ENCODE measurements at regions not wholly inside any gene's neighbourhood (a gene's known extent, or its start where the extent isn't known, plus 50 kb on each side); places are given as distances from the start of the nearest gene placed in this dataset.
"Not testable (repeated sequence)": the region's sequence is repeated elsewhere in the genome, so short reads cannot be mapped to it uniquely, and the experiment has no call there.

- not testable (repeated sequence) for H3K27me3 ChIP-seq (ENCODE audit: control insufficient read depth in 2 of 2, insufficient read depth in 1 of 2, low read length in 1 of 2); H3K36me3 ChIP-seq (ENCODE audit: control insufficient read depth in 2 of 2, insufficient read depth in 2 of 2, low read length in 1 of 2)
- WGBS: no CpG with 5 or more reads among the region's 14 CpGs
These were observed 4487.2 kb upstream of the TPTE start for GRCh38 chr21:6034124-6034678.

GRCh38 chr21:6034820-6035473, 4486.4 kb upstream of the TPTE start:
- DNase-seq (ENCODE audit: low read depth in 6 of 9, low spot score in 9 of 9): not testable (repeated sequence)

More at GRCh38 chr21:6034124-6034678, 4487.2 kb upstream of the TPTE start:
- not testable (repeated sequence) for H3K4me3 ChIP-seq (ENCODE audit: low read length in 2 of 2); H3K4me1 ChIP-seq (ENCODE audit: control insufficient read depth in 2 of 2, insufficient read depth in 2 of 2, low read length in 2 of 2); H3K9me3 ChIP-seq (ENCODE audit: control insufficient read depth in 2 of 2, insufficient read depth in 1 of 2, low read length in 1 of 2); H3K27ac ChIP-seq (ENCODE audit: low read depth in 1 of 2, low read length in 1 of 2); DNase-seq (ENCODE audit: low read depth in 6 of 9, low spot score in 9 of 9)

GRCh38 chr21:6035474-6036155, 4485.8 kb upstream of the TPTE start:
- H3K9me3 ChIP-seq (ENCODE audit: control insufficient read depth in 2 of 2, insufficient read depth in 1 of 2, low read length in 1 of 2); H3K4me3 ChIP-seq (ENCODE audit: low read length in 2 of 2): not testable (repeated sequence)
- WGBS: no CpG with 5 or more reads among the region's 22 CpGs

More at GRCh38 chr21:6034820-6035473, 4486.4 kb upstream of the TPTE start:
- not testable (repeated sequence) for H3K4me3 ChIP-seq (ENCODE audit: low read length in 2 of 2); H3K9me3 ChIP-seq (ENCODE audit: control insufficient read depth in 2 of 2, insufficient read depth in 1 of 2, low read length in 1 of 2); H3K4me1 ChIP-seq (ENCODE audit: control insufficient read depth in 2 of 2, insufficient read depth in 2 of 2, low read length in 2 of 2); H3K27ac ChIP-seq (ENCODE audit: low read depth in 1 of 2, low read length in 1 of 2); H3K27me3 ChIP-seq (ENCODE audit: control insufficient read depth in 2 of 2, insufficient read depth in 1 of 2, low read length in 1 of 2); H3K36me3 ChIP-seq (ENCODE audit: control insufficient read depth in 2 of 2, insufficient read depth in 2 of 2, low read length in 1 of 2)
- no CpG with 5 or more reads among the region's 15 CpGs for WGBS

GRCh38 chr21:6039224-6039623, 4482.2 kb upstream of the TPTE start:
- not testable (repeated sequence) for DNase-seq (ENCODE audit: low read depth in 6 of 9, low spot score in 9 of 9); H3K27me3 ChIP-seq (ENCODE audit: control insufficient read depth in 2 of 2, insufficient read depth in 1 of 2, low read length in 1 of 2); H3K36me3 ChIP-seq (ENCODE audit: control insufficient read depth in 2 of 2, insufficient read depth in 2 of 2, low read length in 1 of 2); H3K4me3 ChIP-seq (ENCODE audit: low read length in 2 of 2); H3K9me3 ChIP-seq (ENCODE audit: control insufficient read depth in 2 of 2, insufficient read depth in 1 of 2, low read length in 1 of 2); H3K4me1 ChIP-seq (ENCODE audit: control insufficient read depth in 2 of 2, insufficient read depth in 2 of 2, low read length in 2 of 2); H3K27ac ChIP-seq (ENCODE audit: low read depth in 1 of 2, low read length in 1 of 2)
- 100% methylated on average over 1 of the region's 8 CpGs for WGBS

More at GRCh38 chr21:6035474-6036155, 4485.8 kb upstream of the TPTE start:
- H3K4me1 ChIP-seq (ENCODE audit: control insufficient read depth in 2 of 2, insufficient read depth in 2 of 2, low read length in 2 of 2); H3K36me3 ChIP-seq (ENCODE audit: control insufficient read depth in 2 of 2, insufficient read depth in 2 of 2, low read length in 1 of 2); DNase-seq (ENCODE audit: low read depth in 6 of 9, low spot score in 9 of 9); H3K27ac ChIP-seq (ENCODE audit: low read depth in 1 of 2, low read length in 1 of 2); H3K27me3 ChIP-seq (ENCODE audit: control insufficient read depth in 2 of 2, insufficient read depth in 1 of 2, low read length in 1 of 2): not testable (repeated sequence)

- H3K9me3 ChIP-seq (ENCODE audit: control insufficient read depth in 2 of 2, insufficient read depth in 1 of 2, low read length in 1 of 2); H3K4me1 ChIP-seq (ENCODE audit: control insufficient read depth in 2 of 2, insufficient read depth in 2 of 2, low read length in 2 of 2); H3K27ac ChIP-seq (ENCODE audit: low read depth in 1 of 2, low read length in 1 of 2); H3K36me3 ChIP-seq (ENCODE audit: control insufficient read depth in 2 of 2, insufficient read depth in 2 of 2, low read length in 1 of 2); H3K4me3 ChIP-seq (ENCODE audit: low read length in 2 of 2); H3K27me3 ChIP-seq (ENCODE audit: control insufficient read depth in 2 of 2, insufficient read depth in 1 of 2, low read length in 1 of 2); DNase-seq (ENCODE audit: low read depth in 6 of 9, low spot score in 9 of 9): not testable (repeated sequence)
- WGBS: no CpG with 5 or more reads among the region's 7 CpGs
These were observed 4481.3 kb upstream of the TPTE start for GRCh38 chr21:6040095-6040494.

- 57% methylated on average over 5 of the region's 21 CpGs for WGBS
- H3K27me3 ChIP-seq (ENCODE audit: control insufficient read depth in 2 of 2, insufficient read depth in 1 of 2, low read length in 1 of 2); H3K27ac ChIP-seq (ENCODE audit: low read depth in 1 of 2, low read length in 1 of 2); H3K9me3 ChIP-seq (ENCODE audit: control insufficient read depth in 2 of 2, insufficient read depth in 1 of 2, low read length in 1 of 2); H3K36me3 ChIP-seq (ENCODE audit: control insufficient read depth in 2 of 2, insufficient read depth in 2 of 2, low read length in 1 of 2); H3K4me1 ChIP-seq (ENCODE audit: control insufficient read depth in 2 of 2, insufficient read depth in 2 of 2, low read length in 2 of 2); H3K4me3 ChIP-seq (ENCODE audit: low read length in 2 of 2); DNase-seq (ENCODE audit: low read depth in 6 of 9, low spot score in 9 of 9): not testable (repeated sequence)
These were observed 4477.7 kb upstream of the TPTE start for GRCh38 chr21:6043430-6044275.

- H3K9me3 ChIP-seq (ENCODE audit: control insufficient read depth in 2 of 2, insufficient read depth in 1 of 2, low read length in 1 of 2); H3K4me3 ChIP-seq (ENCODE audit: low read length in 2 of 2); H3K4me1 ChIP-seq (ENCODE audit: control insufficient read depth in 2 of 2, insufficient read depth in 2 of 2, low read length in 2 of 2); H3K27ac ChIP-seq (ENCODE audit: low read depth in 1 of 2, low read length in 1 of 2); DNase-seq (ENCODE audit: low read depth in 6 of 9, low spot score in 9 of 9); H3K27me3 ChIP-seq (ENCODE audit: control insufficient read depth in 2 of 2, insufficient read depth in 1 of 2, low read length in 1 of 2); H3K36me3 ChIP-seq (ENCODE audit: control insufficient read depth in 2 of 2, insufficient read depth in 2 of 2, low read length in 1 of 2): not testable (repeated sequence)
- WGBS: 100% methylated on average over 1 of the region's 13 CpGs
These were observed 4476.7 kb upstream of the TPTE start for GRCh38 chr21:6044695-6045094.

GRCh38 chr21:6049930-6050329, 4471.5 kb upstream of the TPTE start:
- not testable (repeated sequence) for H3K27ac ChIP-seq (ENCODE audit: low read depth in 1 of 2, low read length in 1 of 2); H3K4me3 ChIP-seq (ENCODE audit: low read length in 2 of 2); DNase-seq (ENCODE audit: low read depth in 6 of 9, low spot score in 9 of 9); H3K4me1 ChIP-seq (ENCODE audit: control insufficient read depth in 2 of 2, insufficient read depth in 2 of 2, low read length in 2 of 2); H3K36me3 ChIP-seq (ENCODE audit: control insufficient read depth in 2 of 2, insufficient read depth in 2 of 2, low read length in 1 of 2); H3K27me3 ChIP-seq (ENCODE audit: control insufficient read depth in 2 of 2, insufficient read depth in 1 of 2, low read length in 1 of 2); H3K9me3 ChIP-seq (ENCODE audit: control insufficient read depth in 2 of 2, insufficient read depth in 1 of 2, low read length in 1 of 2)
- WGBS: no CpG with 5 or more reads among the region's 17 CpGs

- WGBS: no CpG with 5 or more reads among the region's 5 CpGs
These were observed 4469.3 kb upstream of the TPTE start for GRCh38 chr21:6052109-6052508.

More at GRCh38 chr21:6052109-6052508, 4469.3 kb upstream of the TPTE start:
- H3K27ac ChIP-seq (ENCODE audit: low read depth in 1 of 2, low read length in 1 of 2); H3K9me3 ChIP-seq (ENCODE audit: control insufficient read depth in 2 of 2, insufficient read depth in 1 of 2, low read length in 1 of 2); H3K27me3 ChIP-seq (ENCODE audit: control insufficient read depth in 2 of 2, insufficient read depth in 1 of 2, low read length in 1 of 2); H3K4me1 ChIP-seq (ENCODE audit: control insufficient read depth in 2 of 2, insufficient read depth in 2 of 2, low read length in 2 of 2); H3K4me3 ChIP-seq (ENCODE audit: low read length in 2 of 2); DNase-seq (ENCODE audit: low read depth in 6 of 9, low spot score in 9 of 9); H3K36me3 ChIP-seq (ENCODE audit: control insufficient read depth in 2 of 2, insufficient read depth in 2 of 2, low read length in 1 of 2): not testable (repeated sequence)

All from thymus (tissue), 11 donors.